Activated effector memory CD4-positive, alpha-beta T cell treated with anti-CD3 and anti-CD28 coated beads, Interleukin-2, amount 50 U/mL, for 16 hours (primary cell): ENCODE measurements at regions not wholly inside any gene's neighbourhood (a gene's known extent, or its start where the extent isn't known, plus 50 kb on each side); places are given as distances from the start of the nearest gene placed in this dataset.

Experiments used
- DNase-seq: peaks from one replicate; pipeline ENCODE4 v3.0.0-alpha.2; 2020

GRCh38 chr2:128622371-128622770 lies 303.7 kb upstream of the HS6ST1 start:
- no peak for DNase-seq

GRCh38 chr2:128622955-128623620 lies 304.4 kb upstream of the HS6ST1 start:
- DNase-seq: no peak

GRCh38 chr2:128623776-128624761 lies 305.4 kb upstream of the HS6ST1 start:
- no peak for DNase-seq

GRCh38 chr2:128624956-128625355 lies 306.3 kb upstream of the HS6ST1 start:
- DNase-seq: no peak

DNA sequence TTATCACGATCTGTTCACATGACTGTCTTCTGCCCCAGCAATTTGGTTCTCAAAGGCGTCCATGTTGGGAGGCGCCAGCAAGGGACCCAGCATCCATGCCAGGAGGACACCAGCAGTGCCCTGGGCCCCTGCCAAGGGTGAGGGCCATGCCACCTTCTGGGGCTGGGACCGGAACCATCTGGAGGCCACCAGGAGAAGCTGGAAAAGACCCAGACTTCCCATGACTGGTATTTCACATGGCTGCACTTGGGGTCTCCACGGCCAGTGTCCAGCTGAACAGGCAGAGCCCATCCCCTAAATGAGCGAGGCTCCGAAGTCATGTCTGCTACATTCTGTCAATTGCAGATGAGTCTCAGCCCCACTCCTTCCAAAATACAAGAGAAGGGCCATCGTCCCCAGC lies 306.8 kb upstream of the HS6ST1 start:
- no peak for DNase-seq

- DNase-seq: no peak
Observed at GRCh38 chr2:128625963-128626759, 307.5 kb upstream of the HS6ST1 start.

DNA sequence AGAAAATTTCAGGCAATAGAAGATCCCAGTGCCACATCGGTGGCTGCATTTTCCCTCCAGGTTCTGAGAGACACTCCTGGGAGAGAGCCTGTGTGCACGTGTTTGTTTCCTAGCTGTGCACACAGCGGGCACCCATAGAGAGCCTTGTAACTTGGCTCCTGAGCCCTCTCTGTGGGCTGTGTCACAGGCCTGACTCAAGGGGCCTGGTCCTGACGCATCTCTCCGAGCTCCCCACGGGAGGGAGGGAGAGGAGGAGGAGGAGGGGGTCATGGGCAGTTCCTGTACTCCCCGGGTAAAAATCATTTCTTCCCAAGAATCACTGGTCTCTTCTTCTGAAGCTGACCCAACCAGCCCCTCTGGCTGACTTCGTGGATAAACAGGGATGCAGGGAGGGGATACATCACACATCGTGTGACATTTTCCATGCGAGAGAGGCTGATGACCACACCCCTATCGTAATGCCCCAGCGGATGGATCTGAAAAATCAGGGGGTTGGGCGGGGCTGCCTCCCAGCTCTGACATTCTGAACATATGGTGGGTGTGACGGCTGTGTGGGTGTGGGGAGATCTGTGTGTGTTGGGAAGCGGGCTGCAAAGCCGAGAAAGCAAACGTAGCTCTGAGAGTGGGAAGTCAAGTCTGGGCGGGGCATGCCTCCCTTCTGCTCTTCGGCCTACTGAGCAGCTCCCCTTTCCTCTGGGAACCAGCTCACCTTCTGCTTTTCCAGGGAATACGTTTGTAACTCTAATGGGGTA lies 308.3 kb upstream of the HS6ST1 start:
- DNase-seq: peak; percentile 38

DNA sequence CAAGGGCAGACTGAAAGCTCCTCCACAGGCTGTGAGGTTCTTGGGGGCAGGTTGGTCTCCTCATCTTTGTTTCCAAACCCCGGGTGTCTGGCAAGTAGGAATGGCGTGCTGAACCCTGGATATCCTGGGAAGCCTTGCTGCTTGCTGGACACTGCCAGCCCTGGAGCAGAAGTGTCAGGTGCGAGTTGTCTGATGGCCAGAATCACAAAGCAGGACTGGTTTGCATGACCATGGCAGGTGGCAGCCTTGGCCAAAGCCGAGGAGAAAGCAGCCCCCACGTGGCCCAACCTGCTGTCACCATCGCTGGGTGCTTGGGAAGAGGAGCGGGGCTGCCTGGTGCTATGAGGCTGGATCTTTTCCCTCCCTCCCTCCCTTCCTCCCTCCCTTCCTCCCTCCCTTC lies 309.5 kb upstream of the HS6ST1 start:
- DNase-seq: peak; percentile 34

- DNase-seq: peak; percentile 21
Observed at GRCh38 chr2:128628996-128629395, 310.3 kb upstream of the HS6ST1 start.

DNA sequence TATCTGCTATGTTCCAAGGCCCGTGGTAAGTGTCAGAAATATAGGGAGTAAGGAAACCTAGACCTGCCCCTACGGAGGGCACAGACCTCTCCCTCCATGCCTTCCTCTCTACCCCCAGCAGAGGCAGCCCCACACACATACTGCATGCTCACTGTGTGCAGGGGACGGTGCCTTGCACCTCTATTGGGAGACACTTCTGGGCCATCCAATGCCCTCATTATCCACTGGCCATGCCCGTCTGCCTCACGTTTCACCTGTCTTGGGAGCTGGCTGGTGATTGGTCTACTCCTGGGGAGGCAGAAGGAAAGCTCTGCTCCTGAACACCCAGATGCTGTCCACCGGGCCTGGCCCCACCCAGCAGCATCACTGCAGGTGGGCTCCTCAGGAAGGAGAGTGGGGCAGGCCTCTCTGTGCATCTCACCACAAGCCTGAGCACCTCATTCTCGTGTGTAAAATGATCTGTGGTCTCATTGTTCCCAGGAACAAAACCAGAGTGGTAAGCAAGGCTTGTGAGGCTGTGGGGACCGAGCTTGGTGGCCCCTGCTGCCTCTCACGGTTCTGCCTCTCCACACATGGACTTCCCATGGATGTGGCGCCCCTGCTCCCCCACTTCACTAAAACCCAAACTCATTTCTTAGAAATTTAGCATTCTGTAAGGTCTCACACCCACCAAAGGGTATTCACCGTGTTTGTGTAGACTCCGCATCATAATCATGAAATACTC lies 312.5 kb upstream of the HS6ST1 start:
- peak; percentile 36 for DNase-seq

- DNase-seq: peak; percentile 43
Observed at GRCh38 chr2:128631698-128632500, 313.2 kb upstream of the HS6ST1 start.

DNA sequence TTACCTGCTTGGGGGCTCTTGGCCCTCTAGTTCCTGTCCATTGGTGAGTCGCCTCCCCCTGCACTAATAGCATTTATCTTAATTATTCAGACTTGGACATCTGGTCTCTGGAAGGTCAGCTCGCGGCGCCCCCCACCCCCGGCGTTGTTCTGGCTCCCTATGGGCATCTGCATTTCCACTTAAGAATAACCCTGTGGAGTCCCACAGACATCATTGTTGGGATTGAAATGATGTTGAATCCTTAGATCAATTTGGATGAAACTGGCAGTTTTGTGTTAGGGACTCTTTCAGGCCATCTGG lies 313.8 kb upstream of the HS6ST1 start:
- DNase-seq: no peak

GRCh38 chr2:128633501-128633900 lies 314.8 kb upstream of the HS6ST1 start:
- DNase-seq: no peak

DNA sequence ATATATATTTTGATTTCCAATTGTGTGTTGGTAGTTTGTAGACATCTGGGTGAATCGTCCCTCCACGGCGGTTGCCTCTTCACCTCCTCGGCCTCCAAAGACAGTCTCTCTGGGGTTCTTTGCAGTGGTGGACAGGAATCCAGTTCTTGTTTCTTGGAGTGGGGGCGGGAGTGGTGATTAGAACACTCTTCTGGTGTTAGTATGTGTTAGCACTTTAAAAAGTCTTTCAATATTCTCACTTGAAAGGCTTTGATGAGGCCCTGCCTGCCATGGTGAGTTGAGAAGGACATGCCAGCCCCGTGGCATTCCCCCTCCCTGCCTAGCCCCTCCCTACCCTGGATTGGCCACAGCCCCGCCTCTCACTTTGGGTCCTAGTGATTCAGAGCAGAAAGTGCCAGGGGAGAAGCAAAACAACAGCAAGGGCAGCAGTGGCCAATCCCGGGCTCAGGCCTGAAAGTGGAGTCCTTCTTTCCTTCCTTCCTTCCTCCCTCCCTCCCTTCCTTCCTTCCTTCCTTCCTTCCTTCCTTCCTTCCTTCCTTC lies 316.8 kb upstream of the HS6ST1 start:
- peak; percentile 12 for DNase-seq

DNA sequence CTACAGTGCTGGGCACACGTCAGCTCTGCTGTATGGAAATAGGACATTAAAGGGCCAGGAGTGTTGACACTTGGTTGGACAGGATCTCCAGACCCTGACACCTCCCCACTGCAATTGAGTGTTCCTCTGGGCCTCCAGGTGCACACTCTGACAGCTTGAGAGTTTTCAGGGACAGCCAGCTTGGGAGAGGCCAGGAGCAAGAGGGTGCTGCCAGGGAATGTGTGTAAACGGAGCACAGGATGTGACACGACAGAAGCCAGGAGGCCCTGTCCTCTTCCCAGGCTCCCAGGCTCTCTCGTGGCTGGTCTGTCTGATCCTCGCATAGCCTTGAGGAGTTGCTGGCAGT lies 318.1 kb upstream of the HS6ST1 start:
- DNase-seq: no peak

DNA sequence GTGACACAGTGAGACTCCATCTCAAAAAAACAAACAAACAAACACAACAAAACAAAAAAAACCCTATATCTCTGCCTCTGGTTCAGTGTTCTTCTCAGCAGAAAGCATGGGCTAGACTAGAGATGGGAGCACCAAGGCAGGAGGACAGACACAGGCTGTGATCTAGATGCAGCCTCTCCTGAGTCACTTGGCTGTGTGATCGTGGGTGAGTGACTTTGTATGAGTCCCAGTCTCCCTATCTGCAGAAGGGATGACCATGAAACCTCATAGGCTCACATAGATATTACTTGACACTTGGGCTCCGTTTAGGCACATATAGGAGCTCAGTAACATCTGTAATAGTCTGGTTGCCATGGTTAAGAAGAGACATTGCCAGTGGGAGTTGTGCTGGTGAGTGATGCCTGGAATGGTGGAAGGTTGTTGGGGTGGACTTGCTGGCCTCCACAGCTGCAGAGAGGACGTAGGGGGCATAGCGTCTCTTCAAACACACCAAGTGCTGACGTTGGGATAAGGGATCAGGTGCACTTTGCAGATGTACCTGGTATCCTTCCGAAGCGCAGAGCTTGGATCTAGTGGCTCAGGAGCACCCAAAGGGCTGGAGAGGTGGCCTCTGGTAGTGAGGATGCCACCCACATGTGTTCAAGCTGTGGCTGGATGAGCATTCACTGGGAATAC lies 318.9 kb upstream of the HS6ST1 start:
- DNase-seq: no peak

GRCh38 chr2:128638341-128639119 lies 319.9 kb upstream of the HS6ST1 start:
- DNase-seq: no peak

DNA sequence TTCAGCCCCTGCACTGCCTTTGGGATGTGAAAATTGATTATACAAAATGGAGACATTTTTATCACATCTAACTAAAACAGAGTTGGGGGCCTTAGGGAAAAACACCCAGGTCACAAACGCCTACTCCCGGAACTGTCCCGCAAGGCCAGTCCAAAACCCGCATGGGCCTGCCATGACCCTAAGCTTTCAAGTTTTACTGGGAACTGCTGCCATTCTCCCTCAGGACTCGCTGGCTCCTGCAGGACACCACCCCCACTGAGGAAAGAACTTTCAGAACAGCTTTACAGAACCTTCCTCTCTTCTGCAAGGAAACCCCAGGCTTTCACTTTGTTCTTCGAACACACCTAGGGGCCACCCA lies 320.4 kb upstream of the HS6ST1 start:
- DNase-seq: no peak

DNA sequence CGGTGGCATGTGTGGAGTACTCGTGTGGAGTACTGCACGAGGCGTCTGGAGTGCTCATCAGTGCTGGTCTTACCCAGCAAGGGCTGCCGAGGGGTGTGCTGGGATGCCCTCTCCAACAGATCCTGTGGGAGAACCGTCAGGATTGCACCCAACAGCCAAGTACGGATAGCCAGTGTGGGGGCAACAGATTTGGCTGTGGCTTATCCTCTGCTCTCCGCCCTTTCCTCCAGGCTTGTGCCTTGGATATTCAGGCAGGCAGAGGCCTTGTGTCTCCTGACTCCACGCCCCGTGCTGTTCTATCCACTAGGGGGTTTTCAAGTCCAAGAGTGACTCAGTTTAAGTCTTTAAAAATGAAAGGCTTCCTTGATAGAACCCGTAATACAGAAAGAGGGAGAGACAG lies 321.0 kb upstream of the HS6ST1 start:
- no peak for DNase-seq
